ENCODE measurements at regions not wholly inside any gene's neighbourhood (a gene's known extent, or its start where the extent isn't known, plus 50 kb on each side); places are given as distances from the start of the nearest gene placed in this dataset.

DNA sequence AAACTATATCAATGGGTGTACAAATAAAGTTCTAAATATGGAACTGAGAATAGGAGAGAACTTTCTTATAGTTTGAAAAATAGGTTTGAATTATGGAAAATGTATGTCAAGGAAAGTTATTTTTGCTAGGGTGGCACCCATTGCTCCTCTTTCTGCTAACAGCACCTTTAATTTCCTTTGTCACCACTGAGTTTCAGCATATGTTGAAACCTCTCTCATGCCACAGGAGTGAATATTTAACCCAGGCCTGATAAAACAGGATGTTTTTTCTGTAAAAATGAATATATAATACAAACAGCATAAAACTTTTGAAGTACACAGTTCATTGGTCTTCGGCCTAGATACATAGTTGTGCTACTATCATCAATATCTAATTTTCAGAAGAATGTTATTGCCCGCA, 385.5 kb upstream of the ANO5 start:
- H3K4me3 ChIP-seq (ENCODE audit: control insufficient read depth, low read depth, low read length): no peak overlapping the region
- TF ChIP-seq, protein P1, sequence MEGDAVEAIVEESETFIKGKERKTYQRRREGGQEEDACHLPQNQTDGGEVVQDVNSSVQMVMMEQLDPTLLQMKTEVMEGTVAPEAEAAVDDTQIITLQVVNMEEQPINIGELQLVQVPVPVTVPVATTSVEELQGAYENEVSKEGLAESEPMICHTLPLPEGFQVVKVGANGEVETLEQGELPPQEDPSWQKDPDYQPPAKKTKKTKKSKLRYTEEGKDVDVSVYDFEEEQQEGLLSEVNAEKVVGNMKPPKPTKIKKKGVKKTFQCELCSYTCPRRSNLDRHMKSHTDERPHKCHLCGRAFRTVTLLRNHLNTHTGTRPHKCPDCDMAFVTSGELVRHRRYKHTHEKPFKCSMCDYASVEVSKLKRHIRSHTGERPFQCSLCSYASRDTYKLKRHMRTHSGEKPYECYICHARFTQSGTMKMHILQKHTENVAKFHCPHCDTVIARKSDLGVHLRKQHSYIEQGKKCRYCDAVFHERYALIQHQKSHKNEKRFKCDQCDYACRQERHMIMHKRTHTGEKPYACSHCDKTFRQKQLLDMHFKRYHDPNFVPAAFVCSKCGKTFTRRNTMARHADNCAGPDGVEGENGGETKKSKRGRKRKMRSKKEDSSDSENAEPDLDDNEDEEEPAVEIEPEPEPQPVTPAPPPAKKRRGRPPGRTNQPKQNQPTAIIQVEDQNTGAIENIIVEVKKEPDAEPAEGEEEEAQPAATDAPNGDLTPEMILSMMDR (conservative IDR thresholded peaks at IDR 0.05; ENCODE audit: control insufficient read depth, insufficient read depth, low read depth, low read length): no peak
- DNase-seq (ENCODE audit: low read depth): no peak

DNA sequence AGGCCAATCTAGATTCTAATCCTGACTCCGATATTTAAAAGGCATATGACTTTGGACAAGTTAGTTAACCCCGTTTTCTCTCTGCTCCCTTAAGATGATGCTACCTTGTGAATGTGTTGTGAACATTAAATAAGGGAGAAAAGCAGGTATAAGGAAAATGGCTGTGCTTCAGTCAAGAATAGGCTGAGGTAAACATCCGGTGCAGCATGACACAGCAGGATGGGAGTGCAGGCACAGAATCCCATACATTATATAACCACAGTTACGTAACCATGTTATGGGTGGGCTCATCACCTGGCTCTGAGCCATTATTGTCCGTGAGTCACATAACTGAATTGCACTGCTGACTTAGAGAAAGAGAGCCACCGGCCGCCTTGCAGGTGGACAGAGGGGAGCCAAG, 382.2 kb upstream of the ANO5 start:
- no peak overlapping the region for H3K4me3 ChIP-seq (ENCODE audit: control insufficient read depth, low read depth, low read length)
- DNase-seq (ENCODE audit: low read depth): no peak
- TF ChIP-seq, protein P1 (conservative IDR thresholded peaks at IDR 0.05; ENCODE audit: control insufficient read depth, insufficient read depth, low read depth, low read length): no peak

DNA sequence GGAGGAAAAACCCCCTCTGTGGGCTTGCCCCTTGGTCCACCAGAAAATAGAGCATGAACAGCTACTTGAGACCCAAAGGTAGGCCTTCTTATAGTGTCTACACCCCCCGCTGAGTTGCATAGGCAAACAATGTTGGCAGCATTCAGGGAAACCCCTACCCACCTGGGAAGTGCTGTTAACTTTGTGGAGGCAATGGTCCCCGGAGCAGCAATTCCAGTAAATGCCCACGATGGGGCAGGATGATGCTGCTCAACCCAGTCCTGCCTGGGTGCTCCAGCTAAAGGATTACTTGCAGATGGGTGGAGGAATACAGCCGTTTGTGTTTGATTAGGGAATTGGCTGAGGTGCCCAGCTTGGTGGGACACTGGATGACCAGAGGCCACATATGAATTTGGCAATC, 381.3 kb upstream of the ANO5 start:
- TF ChIP-seq, protein P1 (conservative IDR thresholded peaks at IDR 0.05; ENCODE audit: control insufficient read depth, insufficient read depth, low read depth, low read length): no peak
- no peak for DNase-seq (ENCODE audit: low read depth)
- no peak overlapping the region for H3K4me3 ChIP-seq (ENCODE audit: control insufficient read depth, low read depth, low read length)

DNA sequence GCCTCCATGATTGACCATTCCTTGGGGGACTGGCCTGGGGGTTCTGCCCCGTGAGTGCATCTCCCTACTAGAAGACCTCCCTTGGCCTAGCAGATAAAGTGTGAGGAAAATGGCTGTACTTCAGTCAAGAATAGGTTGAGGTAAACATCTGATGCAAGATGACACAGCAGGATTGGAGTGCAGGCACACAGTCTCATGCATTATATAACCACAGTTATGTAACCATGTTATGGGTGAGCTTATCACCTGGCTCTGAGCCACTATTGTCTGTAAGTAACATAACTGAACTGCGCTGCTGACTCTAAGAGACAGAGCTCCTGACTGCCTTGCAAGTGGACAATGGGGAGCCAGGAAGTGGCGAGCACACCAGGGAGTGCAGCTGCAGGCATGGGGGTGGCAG, 378.7 kb upstream of the ANO5 start:
- TF ChIP-seq, protein P1 (conservative IDR thresholded peaks at IDR 0.05; ENCODE audit: control insufficient read depth, insufficient read depth, low read depth, low read length): no peak
- no peak for DNase-seq (ENCODE audit: low read depth)

DNA sequence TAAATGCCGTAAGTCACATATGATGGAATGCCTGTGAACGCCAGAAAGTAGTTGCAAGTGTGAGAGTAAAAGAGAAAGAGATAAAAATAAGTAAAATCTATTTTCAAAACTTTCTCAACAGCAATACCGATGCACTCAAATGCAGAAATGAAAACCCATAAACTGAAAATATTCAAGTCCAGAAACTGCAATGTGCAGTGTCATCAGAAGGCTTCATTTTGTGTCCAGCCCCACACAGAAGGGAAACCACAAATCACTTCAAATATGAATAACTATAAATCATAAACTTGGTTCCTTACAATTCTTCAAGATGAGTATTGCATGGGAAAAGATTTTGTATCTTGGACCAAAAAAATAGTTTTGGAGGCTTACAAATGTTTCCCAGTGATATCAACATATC, 375.2 kb upstream of the ANO5 start:
- TF ChIP-seq, protein P1 (conservative IDR thresholded peaks at IDR 0.05; ENCODE audit: control insufficient read depth, insufficient read depth, low read depth, low read length): no peak
- DNase-seq (ENCODE audit: low read depth): no peak
- no peak overlapping the region for H3K4me3 ChIP-seq (ENCODE audit: control insufficient read depth, low read depth, low read length)

More for the DNA sequence above, 378.7 kb upstream of the ANO5 start:
- no peak overlapping the region for H3K4me3 ChIP-seq (ENCODE audit: control insufficient read depth, low read depth, low read length)

DNA sequence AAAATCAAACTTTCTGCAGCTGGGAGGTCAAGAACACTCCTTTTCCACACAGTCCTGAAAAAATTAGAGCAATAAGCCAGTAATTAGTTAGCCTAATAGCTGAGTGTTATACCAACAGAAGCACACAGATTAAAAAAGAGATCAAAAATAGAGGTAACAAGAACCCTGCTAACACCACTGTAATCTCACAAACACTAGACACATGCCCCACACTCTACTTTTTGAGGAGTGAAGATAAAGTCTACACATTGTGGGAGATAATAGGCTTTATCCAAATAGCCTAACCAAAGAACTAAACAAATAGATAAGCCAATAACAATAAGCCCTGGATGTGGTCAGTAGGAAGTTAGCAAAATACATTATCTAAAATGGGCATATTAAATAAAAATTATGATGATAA, 372.7 kb upstream of the ANO5 start:
- no peak overlapping the region for H3K4me3 ChIP-seq (ENCODE audit: control insufficient read depth, low read depth, low read length)
- no peak for DNase-seq (ENCODE audit: low read depth)
- TF ChIP-seq, protein P1 (conservative IDR thresholded peaks at IDR 0.05; ENCODE audit: control insufficient read depth, insufficient read depth, low read depth, low read length): no peak

DNA sequence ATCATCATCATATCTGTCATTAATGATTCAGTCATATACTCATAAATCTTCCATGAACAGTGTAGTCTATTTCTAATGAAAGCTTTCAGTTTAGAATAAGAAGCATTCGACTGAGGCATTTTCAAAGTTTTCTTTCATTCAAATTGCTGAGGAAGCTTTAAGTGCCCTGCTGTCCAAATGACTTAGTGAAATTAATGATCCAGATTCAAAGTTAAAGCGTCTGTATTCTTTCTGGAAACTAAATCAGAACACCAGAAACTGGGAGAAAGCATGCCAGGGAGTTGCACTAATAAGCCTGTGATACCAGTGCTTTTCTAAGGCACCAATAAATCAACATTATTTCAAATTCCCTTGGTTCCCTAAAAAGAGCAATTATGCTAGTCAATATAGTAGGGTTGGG, 367.8 kb upstream of the ANO5 start:
- no peak for DNase-seq (ENCODE audit: low read depth)
- no peak overlapping the region for H3K4me3 ChIP-seq (ENCODE audit: control insufficient read depth, low read depth, low read length)
- TF ChIP-seq, protein P1 (conservative IDR thresholded peaks at IDR 0.05; ENCODE audit: control insufficient read depth, insufficient read depth, low read depth, low read length): no peak
